ENCODE measurements at regions not wholly inside any gene's neighbourhood (a gene's known extent, or its start where the extent isn't known, plus 50 kb on each side); places are given as distances from the start of the nearest gene placed in this dataset.

DNA sequence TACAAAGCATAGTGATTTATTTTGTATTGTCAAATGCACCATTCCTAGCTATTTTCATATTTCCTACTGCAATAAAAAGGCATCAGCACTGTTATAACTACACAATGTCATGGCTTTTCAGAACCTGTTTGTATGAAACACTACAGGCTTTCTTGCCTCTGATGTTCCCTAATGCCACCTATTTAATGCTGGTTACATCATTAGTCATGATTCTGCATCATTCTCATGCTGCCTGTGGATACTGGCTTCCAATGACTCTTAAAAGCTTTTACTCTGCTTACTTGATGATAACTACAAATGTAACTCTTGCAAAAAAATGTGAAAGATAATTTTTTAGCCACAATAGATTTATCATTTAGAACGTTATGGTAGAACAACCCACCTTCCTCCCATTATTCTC lies 529.4 kb downstream of the HTR7 start:
- in situ Hi-C loops (cut with HindIII; ENCODE audit: low sequenced_read_pairs) = no loop called here
- DNase-seq (ENCODE audit: low spot score) = no peak

DNA sequence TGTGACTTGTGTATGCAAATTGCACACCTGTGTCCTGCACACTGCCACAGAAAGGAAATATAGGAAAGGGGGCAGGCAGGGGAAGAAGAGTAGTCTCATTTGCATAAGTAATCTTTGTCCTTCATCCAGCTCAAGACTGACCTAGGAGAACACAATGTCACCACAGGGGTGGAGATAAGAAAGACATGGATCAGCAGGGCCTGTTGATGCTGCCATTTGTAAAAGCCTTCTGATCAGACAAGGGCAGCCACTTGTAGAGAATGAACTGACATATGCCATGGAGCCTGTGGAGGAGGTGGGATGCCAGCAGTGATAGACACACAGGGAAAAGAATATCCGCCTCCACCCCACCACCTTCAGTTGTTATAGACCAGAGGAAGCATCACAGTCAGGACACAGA lies 528.9 kb downstream of the HTR7 start:
- in situ Hi-C loops (cut with HindIII; ENCODE audit: low sequenced_read_pairs) = no loop called here
- DNase-seq (ENCODE audit: low spot score) = no peak

DNA sequence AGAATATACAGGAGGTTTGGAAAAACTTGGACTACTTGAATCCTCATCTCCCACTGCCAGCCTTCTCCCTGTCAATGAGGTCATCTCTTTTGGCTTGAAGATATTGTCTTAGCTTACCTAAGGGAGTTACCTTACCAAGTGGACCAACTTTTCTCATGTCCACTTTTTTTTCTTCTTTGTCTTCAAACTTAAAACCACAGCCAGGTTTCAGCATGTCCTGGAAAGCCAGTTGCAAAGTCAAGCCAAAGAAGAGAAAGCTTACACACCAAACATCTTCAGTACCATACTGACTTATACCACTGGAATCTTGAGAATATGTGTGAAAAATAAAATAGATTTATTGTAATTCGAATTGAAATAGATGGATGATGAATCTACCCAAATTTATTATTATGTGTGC lies 520.5 kb downstream of the HTR7 start:
- in situ Hi-C loops (cut with HindIII; ENCODE audit: low sequenced_read_pairs) = no loop called here
- no peak for DNase-seq (ENCODE audit: low spot score)

DNA sequence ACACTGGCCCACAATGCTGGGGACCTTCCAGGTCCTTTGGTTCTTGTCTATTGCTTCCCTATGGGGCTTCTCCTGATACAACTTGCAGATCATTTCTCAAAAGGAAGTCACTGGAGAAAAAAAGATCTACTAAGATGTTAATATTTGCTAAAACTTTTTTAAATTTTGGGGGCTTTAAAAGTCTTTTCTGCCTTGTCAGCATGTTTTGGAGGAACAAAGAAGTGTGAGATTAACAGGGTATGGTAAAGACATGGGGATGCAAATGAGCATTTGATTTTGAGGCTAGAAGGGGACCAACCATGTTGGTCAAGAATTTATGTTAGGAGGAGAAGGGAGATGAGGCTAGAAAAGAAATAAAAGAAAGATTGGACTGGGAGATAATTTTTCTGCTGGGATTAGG lies 515.4 kb downstream of the HTR7 start:
- in situ Hi-C loops (cut with HindIII; ENCODE audit: low sequenced_read_pairs) = no loop called here
- DNase-seq (ENCODE audit: low spot score) = no peak

DNA sequence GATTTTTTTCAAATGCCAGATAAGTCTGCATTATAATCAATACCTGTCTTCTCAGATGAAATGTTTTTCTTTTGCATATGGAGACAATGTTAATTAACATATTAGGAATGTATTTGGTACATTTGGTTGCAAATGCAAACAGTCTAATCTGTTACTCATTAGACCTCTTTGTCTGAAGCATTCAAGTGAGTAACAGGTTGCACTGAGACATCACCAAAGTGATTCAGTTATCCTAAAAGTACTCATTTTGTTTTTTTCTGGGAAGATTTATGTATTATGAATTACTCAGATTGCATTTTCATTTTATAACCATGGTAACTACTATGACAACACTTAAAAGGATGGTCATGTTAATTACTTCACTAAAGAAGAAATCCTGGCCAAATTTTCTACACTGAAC lies 513.6 kb downstream of the HTR7 start:
- in situ Hi-C loops (cut with HindIII; ENCODE audit: low sequenced_read_pairs) = no loop called here
- no peak for DNase-seq (ENCODE audit: low spot score)

DNA sequence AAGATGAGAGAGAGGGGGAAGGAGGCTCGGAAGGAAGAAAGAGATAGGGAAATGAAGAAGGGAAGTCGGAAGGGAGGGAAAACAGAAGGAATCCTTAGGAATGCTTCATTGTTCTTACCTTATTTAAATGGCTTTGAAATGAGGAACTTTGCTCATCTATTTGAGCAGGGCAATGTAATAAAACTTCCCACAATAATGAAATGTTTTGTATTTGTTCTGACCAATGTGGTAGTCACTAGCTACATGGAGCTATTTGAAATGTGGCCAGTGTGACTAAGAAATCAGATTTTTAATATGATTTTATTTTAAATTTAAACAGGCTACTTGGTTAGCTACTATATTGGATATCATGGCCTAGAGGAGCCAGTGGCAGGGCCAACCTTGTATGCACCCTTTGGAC lies 510.6 kb downstream of the HTR7 start:
- in situ Hi-C loops (cut with HindIII; ENCODE audit: low sequenced_read_pairs) = no loop called here
- no peak for DNase-seq (ENCODE audit: low spot score)

DNA sequence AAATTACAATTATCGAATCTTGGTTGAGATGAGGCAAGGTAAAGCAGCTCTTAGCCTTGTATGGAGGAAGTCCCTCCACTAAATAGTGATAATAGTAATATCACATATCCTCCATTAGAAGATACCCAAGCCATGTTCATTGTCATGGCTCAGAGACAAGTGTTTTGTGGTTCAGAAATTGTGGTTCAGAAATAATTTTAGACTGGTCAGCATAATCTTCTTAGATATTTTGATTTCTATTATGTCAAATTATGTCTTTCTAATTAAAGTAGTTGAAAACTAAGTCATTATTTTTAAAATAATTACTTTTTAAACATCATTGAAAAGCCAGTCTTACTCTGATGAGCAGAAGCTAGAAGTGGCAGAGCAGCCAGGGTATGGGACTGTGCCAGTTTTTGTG lies 507.7 kb downstream of the HTR7 start:
- no peak for DNase-seq (ENCODE audit: low spot score)

DNA sequence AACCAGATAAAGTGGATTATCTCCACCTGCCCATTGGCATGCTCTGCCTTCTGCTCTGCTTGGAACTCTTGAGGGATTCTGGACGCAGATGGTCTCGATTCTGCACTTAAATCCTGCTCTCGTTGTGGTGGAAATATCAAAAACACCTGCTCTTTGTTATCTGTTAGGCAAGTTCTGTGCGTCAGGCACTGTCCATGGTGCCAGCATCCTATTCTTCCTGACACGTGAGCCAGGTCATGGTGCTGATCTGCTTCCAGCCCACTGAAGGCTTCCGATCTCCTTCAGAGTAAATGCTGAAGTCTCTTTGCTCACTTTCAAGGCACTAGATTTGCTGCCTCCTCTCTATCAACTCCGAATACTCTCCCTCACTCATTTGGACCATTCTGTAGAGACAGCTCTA lies 505.6 kb downstream of the HTR7 start:
- no peak for DNase-seq (ENCODE audit: low spot score)
- in situ Hi-C loops (cut with HindIII; ENCODE audit: low sequenced_read_pairs) = no loop called here

More for the DNA sequence above, 507.7 kb downstream of the HTR7 start:
- in situ Hi-C loops (cut with HindIII; ENCODE audit: low sequenced_read_pairs) = no loop called here

DNA sequence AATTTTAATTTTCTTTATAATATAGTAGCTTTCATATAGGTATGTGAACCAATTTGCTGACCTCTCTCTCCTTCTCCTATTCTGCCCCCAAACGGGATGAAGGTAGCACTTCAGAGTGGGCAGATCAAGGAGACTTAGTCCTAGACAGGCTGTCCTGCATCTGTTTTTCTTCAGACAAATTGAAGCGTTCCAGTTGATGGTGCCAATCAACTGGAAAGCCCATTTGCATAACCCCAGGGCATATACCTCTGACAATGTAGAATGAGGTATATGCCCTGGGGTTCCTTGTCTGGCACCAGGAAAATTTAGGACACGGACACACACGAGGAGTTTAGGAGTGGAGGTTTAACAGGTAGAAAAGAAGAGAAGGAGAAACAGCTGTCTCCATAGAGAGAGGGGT lies 502.9 kb downstream of the HTR7 start:
- no peak for DNase-seq (ENCODE audit: low spot score)
- in situ Hi-C loops (cut with HindIII; ENCODE audit: low sequenced_read_pairs) = no loop called here

DNA sequence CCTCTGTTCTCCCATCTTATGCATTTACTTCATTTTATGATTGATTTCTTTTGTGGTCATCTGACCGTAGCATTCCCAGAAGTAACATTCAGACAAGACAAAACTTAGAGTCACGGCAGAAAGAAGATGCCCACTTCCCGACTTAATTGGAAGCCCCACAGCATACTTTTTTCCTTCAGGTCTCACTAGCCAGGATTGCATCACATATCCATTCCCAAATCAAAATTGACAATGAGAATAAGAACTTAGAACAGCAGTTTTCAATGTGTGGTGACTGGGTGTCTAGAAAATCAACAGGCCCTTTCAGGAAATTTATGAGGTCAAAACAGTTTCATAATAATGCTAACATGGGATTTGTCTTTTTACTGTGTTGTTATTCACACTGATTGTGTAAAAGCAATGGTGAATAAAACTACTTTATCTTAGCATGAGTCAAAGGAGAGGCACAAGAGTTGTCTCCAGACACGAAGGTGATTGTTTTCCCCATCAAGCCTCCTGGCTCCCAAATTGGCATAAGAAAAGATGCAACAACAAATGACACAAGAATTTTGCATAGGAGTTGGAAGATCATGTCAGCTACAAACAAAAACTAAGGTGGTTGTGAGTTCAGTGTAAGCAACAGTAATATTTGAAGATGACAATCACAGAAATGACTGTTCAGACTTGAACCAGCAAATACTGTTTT lies 493.9 kb downstream of the HTR7 start:
- in situ Hi-C loops (cut with HindIII; ENCODE audit: low sequenced_read_pairs) = no loop called here
- no peak for DNase-seq (ENCODE audit: low spot score)

DNA sequence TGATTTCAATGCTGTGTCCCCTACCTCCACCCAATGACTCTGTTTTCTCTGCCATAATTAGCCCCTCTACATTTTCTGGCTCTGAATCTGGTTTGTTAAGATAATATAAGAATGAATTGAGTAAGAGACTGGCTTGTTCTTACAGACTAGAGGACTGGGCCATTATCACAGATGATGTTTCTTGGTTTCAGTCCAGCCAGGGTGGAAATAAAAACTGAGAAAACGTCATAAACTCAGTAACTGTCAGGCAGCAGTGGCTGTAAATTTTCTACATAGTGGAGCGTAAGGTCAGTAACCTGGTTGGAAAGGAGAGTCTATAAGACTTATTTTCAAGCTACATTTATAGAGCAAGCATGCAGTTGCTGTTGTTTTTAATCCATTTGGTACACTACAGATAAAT lies 485.4 kb downstream of the HTR7 start:
- no peak for DNase-seq (ENCODE audit: low spot score)
- in situ Hi-C loops (cut with HindIII; ENCODE audit: low sequenced_read_pairs) = no loop called here

DNA sequence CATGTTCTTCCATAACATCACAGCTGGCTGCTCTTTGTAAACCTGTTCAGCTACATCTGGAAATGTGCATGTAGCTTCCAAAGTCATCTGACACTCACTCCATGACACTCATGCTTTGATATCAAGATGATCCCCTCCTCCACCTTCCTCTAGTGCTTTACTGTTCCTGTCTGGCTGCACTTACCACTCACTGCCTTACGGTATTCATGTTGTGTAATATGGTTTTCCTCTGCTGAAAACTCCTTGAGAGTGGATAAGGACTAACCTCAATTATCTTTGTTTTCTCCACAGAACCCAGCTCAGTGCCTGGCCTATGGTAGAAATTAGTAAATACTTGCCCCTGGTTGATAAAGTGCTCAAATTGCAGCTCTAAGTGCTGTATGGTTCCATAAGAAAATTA lies 483.9 kb downstream of the HTR7 start:
- no peak for DNase-seq (ENCODE audit: low spot score)
- in situ Hi-C loops (cut with HindIII; ENCODE audit: low sequenced_read_pairs) = no loop called here

DNA sequence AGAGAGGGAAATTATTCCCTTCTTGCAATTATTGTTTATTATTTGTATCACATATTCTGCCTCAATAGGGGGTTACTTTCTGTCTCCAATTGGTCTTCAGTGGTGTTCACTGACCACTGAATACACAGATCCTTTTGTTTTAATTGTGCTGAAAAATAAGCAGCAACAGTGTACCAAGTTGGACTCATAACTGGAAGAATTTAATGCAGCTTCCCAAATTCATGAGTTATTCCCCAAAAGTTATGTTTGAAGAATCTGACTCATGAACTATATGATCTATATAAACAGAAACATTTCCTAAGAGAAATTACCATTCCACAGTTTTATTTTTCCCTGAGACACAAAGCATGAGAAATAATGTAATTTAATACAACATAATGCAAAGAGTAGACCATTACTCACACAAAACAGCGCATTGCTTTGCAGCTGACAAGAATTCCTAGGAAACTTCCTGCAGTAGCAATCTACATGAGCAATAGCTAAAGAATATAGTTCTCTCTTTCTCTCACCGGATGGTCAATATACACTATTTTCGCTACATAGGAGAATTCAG lies 479.2 kb downstream of the HTR7 start:
- in situ Hi-C loops (cut with HindIII; ENCODE audit: low sequenced_read_pairs) = no loop called here
- DNase-seq (ENCODE audit: low spot score) = no peak

DNA sequence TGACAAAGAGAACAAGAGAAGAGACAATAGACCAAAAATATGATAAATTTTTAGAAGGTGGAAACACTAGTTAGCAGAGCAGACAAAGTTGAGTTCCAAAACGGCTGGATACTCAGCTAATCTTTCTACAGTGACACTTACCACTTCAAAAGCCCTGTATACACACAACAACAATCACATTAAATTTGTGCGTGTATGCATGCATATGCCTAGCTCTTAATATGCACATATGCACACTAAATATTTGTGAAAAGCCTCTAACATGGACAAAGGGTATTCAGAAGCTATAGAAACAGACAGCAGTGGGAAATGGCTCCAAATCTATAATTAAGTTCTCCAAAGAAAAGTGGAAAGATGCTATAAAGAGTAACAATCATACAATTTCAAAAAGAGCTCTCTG lies 476.4 kb downstream of the HTR7 start:
- in situ Hi-C loops (cut with HindIII; ENCODE audit: low sequenced_read_pairs) = no loop called here
- DNase-seq (ENCODE audit: low spot score) = no peak

DNA sequence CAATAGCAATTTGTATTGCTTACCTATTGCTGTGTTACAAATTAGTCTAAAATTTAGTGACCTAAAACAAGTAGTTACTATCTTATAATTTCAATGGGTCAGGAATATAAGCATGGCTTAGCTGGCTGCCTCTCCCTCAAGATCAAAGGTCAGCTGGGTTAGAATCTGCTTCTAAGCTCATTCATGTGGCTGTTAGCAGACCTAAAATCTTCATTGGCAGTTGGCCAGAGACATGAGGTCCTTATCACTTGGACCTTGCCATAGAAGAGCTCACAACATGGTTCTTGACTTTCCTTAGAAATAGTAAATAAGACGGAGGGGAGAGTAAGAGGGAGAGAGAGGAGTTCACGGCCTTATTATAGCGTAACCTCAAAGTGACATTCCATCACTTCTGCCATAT lies 468.0 kb downstream of the HTR7 start:
- DNase-seq (ENCODE audit: low spot score) = no peak
- in situ Hi-C loops (cut with HindIII; ENCODE audit: low sequenced_read_pairs) = no loop called here

DNA sequence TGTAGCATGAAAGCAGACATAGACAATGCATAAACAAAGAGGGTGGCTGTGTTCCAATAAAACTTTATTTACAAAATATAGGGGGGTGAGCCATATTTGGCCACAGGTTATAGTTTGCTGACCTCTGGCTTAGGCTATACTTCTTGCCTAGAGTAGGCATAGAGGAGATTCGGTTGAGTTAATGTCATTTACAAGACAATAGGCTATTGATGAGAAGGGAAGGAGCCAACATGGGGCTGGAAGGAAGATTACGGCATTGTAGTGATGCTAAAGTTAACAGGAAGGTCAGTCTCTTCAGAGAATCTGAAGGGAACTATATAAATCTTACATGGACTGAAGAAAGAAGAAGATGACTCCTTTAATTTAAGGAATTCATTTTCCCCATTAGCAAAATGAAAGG lies 463.5 kb downstream of the HTR7 start:
- in situ Hi-C loops (cut with HindIII; ENCODE audit: low sequenced_read_pairs) = no loop called here
- no peak for DNase-seq (ENCODE audit: low spot score)

DNA sequence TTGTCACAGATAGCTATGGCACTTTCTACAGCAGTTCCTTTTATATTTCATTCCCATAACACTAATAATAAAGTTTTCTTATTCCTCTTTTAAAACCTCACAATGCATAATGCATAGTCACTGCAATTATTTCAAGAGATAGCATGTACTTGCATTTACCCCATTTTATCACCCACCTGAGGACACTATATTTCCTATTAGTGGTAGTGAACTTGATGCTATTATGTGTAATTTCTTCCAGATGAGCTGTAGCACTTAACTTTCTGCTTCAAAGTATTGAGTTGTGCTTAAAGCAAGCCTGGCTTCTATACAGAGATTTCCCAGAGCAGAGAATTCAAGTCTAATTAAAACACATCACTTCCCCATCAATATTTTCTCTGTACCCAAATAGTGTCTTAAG lies 461.1 kb downstream of the HTR7 start:
- DNase-seq (ENCODE audit: low spot score) = no peak
- in situ Hi-C loops (cut with HindIII; ENCODE audit: low sequenced_read_pairs) = no loop called here

DNA sequence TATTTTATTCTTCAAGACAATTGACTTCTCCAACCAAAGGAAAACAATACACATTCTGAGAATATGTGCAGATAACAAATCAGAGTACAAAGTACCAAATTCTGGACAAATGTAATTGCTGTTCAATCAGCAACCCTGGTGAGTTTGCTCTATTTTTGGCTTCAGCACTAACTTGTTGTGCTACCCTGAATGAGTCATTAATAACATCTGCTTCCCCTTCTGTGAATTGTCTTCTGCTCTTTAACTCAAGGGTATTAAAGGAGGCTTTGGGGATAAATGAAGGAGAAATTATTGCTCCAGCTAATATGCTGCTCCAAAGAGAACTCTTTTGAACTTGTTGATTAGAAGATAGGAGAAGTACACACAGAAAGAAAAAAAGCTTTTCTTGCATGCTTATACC lies 459.3 kb downstream of the HTR7 start:
- no peak for DNase-seq (ENCODE audit: low spot score)
- in situ Hi-C loops (cut with HindIII; ENCODE audit: low sequenced_read_pairs) = no loop called here

DNA sequence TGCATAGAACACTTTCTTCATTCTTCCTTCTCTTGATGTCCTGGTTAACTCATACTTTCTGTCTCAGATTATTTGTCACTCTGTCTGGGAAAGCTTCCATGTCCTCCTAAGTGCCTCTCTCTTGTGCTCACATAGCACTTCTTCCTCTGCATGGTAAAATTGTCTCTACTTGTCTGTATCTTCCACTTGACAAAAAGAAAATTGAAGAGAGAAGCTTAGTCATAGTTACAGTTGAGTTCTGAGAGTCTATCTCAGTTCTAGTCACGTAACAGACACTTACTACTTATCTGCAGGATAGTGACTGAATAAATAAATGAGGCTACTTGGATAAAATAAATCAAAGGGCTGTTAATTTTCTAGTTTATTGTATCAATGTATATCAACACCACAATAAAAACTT lies 458.1 kb downstream of the HTR7 start:
- in situ Hi-C loops (cut with HindIII; ENCODE audit: low sequenced_read_pairs) = no loop called here
- DNase-seq (ENCODE audit: low spot score) = no peak

DNA sequence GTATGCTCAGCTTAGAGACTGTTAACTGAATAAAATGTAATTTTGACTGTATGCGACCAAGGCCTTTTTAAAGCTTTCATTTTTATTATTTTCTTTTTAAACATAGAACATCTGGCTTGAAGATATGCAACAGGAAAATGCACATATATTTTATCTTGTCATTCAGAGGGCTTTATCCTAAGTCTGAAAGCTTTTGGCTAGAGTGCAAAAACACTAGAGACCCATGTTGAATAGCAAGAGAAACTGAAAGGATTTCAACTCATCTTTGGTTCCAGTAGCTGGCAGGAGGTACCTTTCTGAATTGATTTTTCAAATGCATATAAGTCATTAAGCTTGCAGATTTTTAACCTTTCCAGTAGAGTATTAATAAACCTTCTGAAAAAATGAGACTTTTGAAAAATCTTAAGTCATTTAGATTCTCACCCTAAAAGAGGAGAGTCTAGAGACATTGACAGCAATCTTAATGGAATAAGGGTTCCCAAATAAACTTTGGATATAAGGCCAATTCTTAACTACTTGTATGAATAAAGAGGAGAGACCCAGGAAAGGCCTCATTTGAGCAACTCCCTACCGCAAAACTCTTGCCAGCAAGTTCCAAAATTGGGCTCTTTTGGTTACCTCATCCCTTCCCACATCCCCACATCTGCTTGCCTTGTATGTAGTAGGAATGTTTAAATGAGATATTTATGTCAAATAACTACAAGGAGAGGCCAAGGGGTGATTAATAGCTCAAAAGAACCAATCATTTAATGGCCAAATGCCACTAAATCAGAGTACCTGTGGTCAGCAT lies 454.4 kb downstream of the HTR7 start:
- in situ Hi-C loops (cut with HindIII; ENCODE audit: low sequenced_read_pairs) = no loop called here
- DNase-seq (ENCODE audit: low spot score) = no peak

DNA sequence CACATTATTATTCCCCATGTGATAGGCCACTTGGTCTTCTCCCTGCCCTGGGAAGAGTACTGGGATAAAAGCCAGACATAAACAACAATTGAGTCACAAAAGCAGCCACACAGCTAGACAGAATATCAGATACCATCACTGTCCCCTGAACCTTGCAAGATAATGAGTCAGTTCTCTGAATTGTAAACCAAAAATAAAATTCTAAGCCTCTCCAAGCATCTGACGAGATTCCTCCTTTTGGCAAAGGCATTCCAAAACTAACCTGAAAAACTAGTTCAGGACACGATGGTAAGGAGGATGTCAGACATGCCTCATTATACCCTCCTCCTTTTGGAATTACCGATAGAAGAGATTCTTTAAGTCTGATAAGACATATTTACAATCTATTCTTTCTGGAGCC lies 450.7 kb downstream of the HTR7 start:
- DNase-seq (ENCODE audit: low spot score) = no peak
- in situ Hi-C loops (cut with HindIII; ENCODE audit: low sequenced_read_pairs) = no loop called here
